ENCODE measurements at regions not wholly inside any gene's neighbourhood (a gene's known extent, or its start where the extent isn't known, plus 50 kb on each side); places are given as distances from the start of the nearest gene placed in this dataset.

GRCh38 chr10:4440260-4440659 is 385.7 kb upstream of the AKR1E2 start:
- H3K27ac Mint-ChIP-seq: no peak overlapping the region
- peaks cover 3% of the 10 kb centered on the region for H3K36me3 Mint-ChIP-seq
- peaks cover 22% of the 10 kb centered on the region for H3K4me1 Mint-ChIP-seq
- DNase-seq (ENCODE audit: low spot score in 2 of 2, unreplicated experiment in 2 of 2): no peak
- H3K27me3 Mint-ChIP-seq (ENCODE audit: low read depth): no peaks in the 10 kb centered on the region
- TF ChIP-seq CTCF (IDR thresholded peaks at IDR 0.05; ENCODE audit: unreplicated experiment): no peak
- no peak overlapping the region for H3K4me3 Mint-ChIP-seq
- peaks cover 18% of the 10 kb centered on the region for H3K9me3 Mint-ChIP-seq

- Mint-ChIP-seq H3K27ac (no peak overlapping the region), H3K9me3 (peaks cover 6% of the 10 kb centered on the region), H3K4me3 (no peak overlapping the region), H3K4me1 (peaks cover 25% of the 10 kb centered on the region), H3K27me3 (ENCODE audit: low read depth) (no peaks in the 10 kb centered on the region), H3K36me3 (no peaks in the 10 kb centered on the region)
- DNase-seq (ENCODE audit: low spot score in 2 of 2, unreplicated experiment in 2 of 2): no peak
- no peak for TF ChIP-seq CTCF (IDR thresholded peaks at IDR 0.05; ENCODE audit: unreplicated experiment)
Measured at GRCh38 chr10:4437791-4438190, 388.2 kb upstream of the AKR1E2 start.

- Mint-ChIP-seq H3K36me3 (no peaks in the 10 kb centered on the region), H3K9me3 (peaks cover 3% of the 10 kb centered on the region), H3K27me3 (ENCODE audit: low read depth) (no peaks in the 10 kb centered on the region), H3K4me3 (no peak overlapping the region), H3K27ac (no peak overlapping the region), H3K4me1 (peaks cover 31% of the 10 kb centered on the region)
- no peak for DNase-seq (ENCODE audit: low spot score in 2 of 2, unreplicated experiment in 2 of 2)
- no peak for TF ChIP-seq CTCF (IDR thresholded peaks at IDR 0.05; ENCODE audit: unreplicated experiment)
Measured at GRCh38 chr10:4437061-4437460, 388.9 kb upstream of the AKR1E2 start.

- no peak for TF ChIP-seq CTCF (IDR thresholded peaks at IDR 0.05; ENCODE audit: unreplicated experiment)
Measured at GRCh38 chr10:4436103-4436502, 389.9 kb upstream of the AKR1E2 start.

GRCh38 chr10:4434516-4435071 is 391.4 kb upstream of the AKR1E2 start:
- Mint-ChIP-seq H3K27me3 (ENCODE audit: low read depth) (no peaks in the 10 kb centered on the region), H3K4me3 (no peak overlapping the region), H3K9me3 (no peaks in the 10 kb centered on the region), H3K4me1 (peaks cover 39% of the 10 kb centered on the region), H3K27ac (no peak overlapping the region), H3K36me3 (no peaks in the 10 kb centered on the region)
- no peak for DNase-seq (ENCODE audit: low spot score in 2 of 2, unreplicated experiment in 2 of 2)
- TF ChIP-seq CTCF (IDR thresholded peaks at IDR 0.05; ENCODE audit: unreplicated experiment): no peak

More at GRCh38 chr10:4436103-4436502, 389.9 kb upstream of the AKR1E2 start:
- Mint-ChIP-seq H3K9me3 (no peaks in the 10 kb centered on the region), H3K27me3 (ENCODE audit: low read depth) (no peaks in the 10 kb centered on the region), H3K4me3 (no peak overlapping the region), H3K36me3 (no peaks in the 10 kb centered on the region), H3K4me1 (peaks cover 38% of the 10 kb centered on the region), H3K27ac (no peak overlapping the region)
- DNase-seq (ENCODE audit: low spot score in 2 of 2, unreplicated experiment in 2 of 2): no peak

GRCh38 chr10:4434105-4434504 is 391.9 kb upstream of the AKR1E2 start:
- DNase-seq (ENCODE audit: low spot score in 2 of 2, unreplicated experiment in 2 of 2): no peak
- Mint-ChIP-seq H3K4me1 (peaks cover 38% of the 10 kb centered on the region), H3K9me3 (no peaks in the 10 kb centered on the region), H3K27ac (no peak overlapping the region), H3K27me3 (ENCODE audit: low read depth) (no peaks in the 10 kb centered on the region), H3K4me3 (no peak overlapping the region), H3K36me3 (no peaks in the 10 kb centered on the region)
- TF ChIP-seq CTCF (IDR thresholded peaks at IDR 0.05; ENCODE audit: unreplicated experiment): no peak
